Kidney epithelial cell (primary cell): ENCODE measurements at regions not wholly inside any gene's neighbourhood (a gene's known extent, or its start where the extent isn't known, plus 50 kb on each side); places are given as distances from the start of the nearest gene placed in this dataset.

Experiments used
- DNase-seq: peaks from one replicate; pipeline ENCODE4 v3.0.0-alpha.2; 2010; ENCODE audit warnings: low read depth
- H3K27me3 ChIP-seq: 2 replicates; pipeline ENCODE4 v1.6.0; 2011; ENCODE audit warnings: low read length; ENCODE audit not compliant: control insufficient read depth, insufficient read depth
- H3K36me3 ChIP-seq: 2 replicates; pipeline ENCODE4 v1.5.1; 2011; ENCODE audit warnings: low read length; ENCODE audit not compliant: control insufficient read depth, insufficient read depth
- H3K4me3 ChIP-seq: 2 replicates; pipeline ENCODE4 v1.5.1; 2011; ENCODE audit warnings: low read depth, mild to moderate bottlenecking, control low read depth, low read length
- CTCF ChIP-seq: IDR thresholded peaks from 2 replicates; pipeline ENCODE4 v1.5.1; 2011; ENCODE audit warnings: mild to moderate bottlenecking, moderate library complexity, low read length, control low read depth, inconsistent platforms; ENCODE audit not compliant: insufficient read depth, poor library complexity, severe bottlenecking

DNA sequence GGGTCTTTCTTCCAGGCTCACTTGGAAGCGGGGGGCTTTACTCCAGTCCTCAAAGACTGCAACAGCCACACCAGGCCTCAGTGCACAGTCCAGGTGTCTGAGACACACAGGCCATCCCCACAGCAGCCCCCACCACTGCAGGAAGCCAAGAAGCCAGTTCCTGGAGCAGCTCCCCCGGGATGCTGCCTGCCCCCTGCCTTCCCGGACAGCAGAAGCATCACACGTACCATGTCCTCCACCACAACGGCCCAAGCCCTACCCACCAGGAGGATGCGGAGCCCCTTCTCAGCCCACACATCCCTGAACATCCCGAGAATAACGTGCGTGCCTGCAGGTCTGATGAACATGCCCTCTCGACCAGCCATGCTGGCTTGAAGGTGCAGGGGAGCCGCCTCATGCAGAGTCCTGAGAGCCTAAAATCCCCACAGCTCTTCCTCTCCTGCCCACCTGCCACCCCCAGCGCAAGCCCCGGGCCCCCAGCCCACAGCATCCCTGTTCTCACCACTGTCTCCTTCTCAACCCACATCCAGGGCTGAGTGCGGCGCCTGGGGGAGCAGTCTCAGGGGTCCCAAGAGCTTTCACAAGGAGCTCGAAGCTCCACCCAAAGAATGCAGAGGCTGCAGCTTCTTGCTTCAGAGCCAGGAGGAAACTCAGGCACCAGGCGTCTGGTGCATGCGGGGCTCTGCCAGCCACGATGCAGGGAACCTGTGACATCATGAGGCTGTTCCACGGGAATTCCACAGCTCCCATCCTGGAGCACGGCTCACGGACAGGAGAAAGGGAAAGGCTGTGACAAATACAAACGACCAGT, 209.6 kb downstream of the BRD1 start:
- TF ChIP-seq CTCF, result no peak
- Histone ChIP-seq H3K27me3 (no peaks in the 10 kb centered on the region), H3K36me3 (no peaks in the 10 kb centered on the region), H3K4me3 (no peak overlapping the region)
- DNase-seq, result no peak

DNA sequence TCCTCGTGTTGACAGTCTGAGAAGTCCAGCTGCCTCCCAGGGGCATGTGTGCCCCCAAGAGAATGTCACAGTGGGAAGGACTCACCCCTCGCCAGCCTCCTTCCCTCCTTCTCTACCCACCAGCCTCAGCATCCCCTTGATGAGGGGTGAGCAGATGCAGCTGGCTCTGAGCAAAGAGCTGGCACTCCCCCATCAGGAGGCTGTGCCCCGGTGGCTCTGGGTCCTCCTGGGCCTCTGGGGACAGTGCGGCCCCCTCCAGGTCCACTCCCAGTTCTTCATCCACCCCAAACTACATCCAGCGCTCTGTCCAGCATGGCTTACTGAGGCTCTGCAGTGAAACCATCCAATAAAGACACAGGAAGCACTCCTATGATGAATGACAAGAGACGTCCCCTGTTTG, 210.4 kb downstream of the BRD1 start:
- H3K4me3 ChIP-seq, result no peak overlapping the region
- TF ChIP-seq CTCF, result no peak
- no peak for DNase-seq
- no peaks in the 10 kb centered on the region for H3K27me3 ChIP-seq
- H3K36me3 ChIP-seq, result no peaks in the 10 kb centered on the region

GRCh38 chr22:49616356-49617231, 211.1 kb downstream of the BRD1 start:
- TF ChIP-seq CTCF, result no peak
- Histone ChIP-seq H3K4me3 (no peak overlapping the region), H3K27me3 (no peaks in the 10 kb centered on the region), H3K36me3 (no peaks in the 10 kb centered on the region)
- no peak for DNase-seq

DNA sequence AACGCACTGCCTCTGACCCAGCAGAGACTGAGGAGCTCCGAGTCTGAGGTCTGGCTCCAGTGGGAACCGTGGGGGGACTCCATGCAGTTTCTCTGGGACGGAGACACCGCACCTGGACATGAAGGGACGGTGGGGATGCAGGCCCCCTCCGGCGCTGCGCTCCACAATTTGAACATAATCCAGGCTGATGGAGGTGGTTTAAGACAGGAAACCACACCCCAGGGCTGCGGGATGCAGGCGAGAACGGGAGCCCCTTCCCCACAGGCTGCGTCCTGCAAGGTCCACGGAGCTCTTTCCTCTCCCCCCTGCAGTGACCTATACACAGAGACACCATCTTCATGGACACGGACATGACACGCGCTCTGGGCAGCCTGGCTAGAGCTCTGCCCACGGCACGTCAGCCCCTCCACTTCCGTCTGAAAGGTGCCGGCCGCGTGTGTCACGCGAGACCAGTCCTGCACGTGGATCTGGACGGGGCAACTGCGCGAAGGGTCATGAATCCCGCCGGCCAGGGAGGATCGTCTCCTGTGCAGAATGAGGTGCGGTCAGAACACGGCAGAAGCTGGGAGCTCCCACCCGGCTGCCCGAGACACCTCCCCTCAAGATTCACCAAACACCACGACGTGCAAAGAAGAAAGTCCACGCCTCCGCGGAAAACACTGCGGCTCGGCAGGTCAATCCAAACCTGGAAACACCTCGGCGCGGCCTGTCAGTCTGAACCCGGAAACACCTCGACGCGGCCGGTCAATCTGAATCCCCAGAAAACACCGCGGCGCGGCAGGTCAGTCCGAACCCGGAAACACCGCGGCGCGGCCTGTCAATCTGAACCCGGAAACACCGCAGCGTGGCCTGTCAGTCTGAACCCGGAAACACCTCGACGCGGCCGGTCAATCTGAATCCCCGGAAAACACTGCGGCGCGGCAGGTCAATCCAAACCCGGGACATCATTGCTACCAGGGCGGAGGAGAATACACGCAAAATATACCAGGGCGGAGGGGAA, 212.4 kb downstream of the BRD1 start:
- H3K27me3 ChIP-seq, result no peaks in the 10 kb centered on the region
- H3K36me3 ChIP-seq, result no peaks in the 10 kb centered on the region
- TF ChIP-seq CTCF, result no peak
- H3K4me3 ChIP-seq, result no peak overlapping the region
- DNase-seq, result no peak

DNA sequence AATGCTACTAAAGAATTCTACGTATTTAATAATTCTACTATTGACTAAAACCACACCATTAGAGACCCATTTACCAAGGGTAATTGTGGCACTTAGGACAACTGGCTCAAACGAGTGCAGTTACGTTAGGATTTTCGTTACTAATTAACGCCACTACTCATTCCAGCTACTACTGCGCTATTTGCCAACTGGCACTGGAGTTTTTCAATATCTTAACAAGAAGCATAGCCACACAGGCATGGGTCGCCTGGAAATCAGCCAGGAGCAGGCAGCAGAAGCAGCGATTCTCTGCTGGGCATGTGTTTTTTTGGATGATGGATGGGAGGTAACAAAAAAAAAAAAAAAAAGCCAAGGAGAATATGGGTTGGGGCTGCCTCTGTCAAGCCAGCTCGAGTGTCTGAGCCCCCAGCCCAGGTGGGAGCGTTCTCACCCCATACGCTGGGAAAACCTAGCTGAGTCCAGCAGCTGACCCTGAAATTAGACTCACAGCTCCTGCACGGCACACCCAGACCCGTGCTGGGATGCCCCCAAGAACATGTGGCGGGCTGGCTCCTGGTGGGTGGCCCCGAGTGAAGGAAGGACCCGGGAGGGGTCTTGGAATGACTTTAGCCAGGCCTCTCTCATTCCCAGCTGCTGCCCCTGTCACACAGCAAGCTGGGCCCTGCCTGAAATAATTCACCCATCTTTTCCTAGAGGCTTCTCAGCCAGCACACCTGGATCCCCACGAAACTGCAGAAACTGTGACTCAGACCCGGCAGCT, 214.0 kb downstream of the BRD1 start:
- Histone ChIP-seq H3K4me3 (no peak overlapping the region), H3K27me3 (no peaks in the 10 kb centered on the region), H3K36me3 (no peaks in the 10 kb centered on the region)
- DNase-seq, result no peak
- no peak for TF ChIP-seq CTCF
